ENCODE measurements at regions not wholly inside any gene's neighbourhood (a gene's known extent, or its start where the extent isn't known, plus 50 kb on each side); places are given as distances from the start of the nearest gene placed in this dataset.

DNA sequence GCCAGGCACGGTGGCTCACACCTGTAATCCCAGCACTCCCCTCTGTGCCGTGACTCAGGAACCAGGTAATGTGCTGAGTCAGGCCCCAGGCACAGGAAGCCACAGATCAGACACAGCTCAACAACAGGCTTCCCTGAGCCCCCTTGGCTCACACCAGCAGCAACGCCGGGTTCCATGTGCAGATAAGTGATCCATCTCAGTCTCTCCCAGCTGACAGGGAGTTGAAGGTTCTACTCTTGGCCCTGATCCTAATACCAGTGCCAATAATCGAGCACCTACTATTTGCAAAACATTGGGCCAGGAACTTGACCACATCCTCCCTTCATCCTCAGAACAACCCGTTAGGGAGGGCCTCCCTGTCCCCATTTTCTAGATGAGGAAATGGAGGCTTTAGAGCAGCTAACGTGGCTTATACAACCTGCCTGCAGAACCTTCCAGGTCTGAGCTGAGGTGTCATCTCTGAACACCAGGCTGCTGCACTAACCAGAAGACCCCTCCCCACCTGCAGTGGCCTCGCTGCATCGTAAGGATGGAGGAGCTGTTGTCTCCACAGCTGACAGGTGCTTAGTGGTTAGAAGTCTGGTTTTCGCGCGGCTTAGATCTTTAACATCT, 64.8 kb upstream of the AMZ2 start:
- Histone ChIP-seq H3K4me2 (no peak overlapping the region), H3K79me2 (ENCODE audit: insufficient read depth) (no peaks in the 10 kb centered on the region), H3K4me3 (ENCODE audit: low read depth in 2 of 2, low read length in 1 of 2) (no peak overlapping the region), H3K9me3 (no peaks in the 10 kb centered on the region), H3K9me2 (no peaks in the 10 kb centered on the region), H3K36me3 (replicated peaks in 1 of 2; ENCODE audit: control insufficient read depth in 1 of 2, insufficient read depth in 2 of 2, low read length in 1 of 2) (no peaks in the 10 kb centered on the region), H2AFZ (ENCODE audit: low read depth) (no peak overlapping the region), H3K27me3 (ENCODE audit: insufficient read depth) (no peaks in the 10 kb centered on the region), H3K4me1 (ENCODE audit: control insufficient read depth in 1 of 2, insufficient read depth in 2 of 2, low read depth in 1 of 2, low read length in 1 of 2) (no peaks in the 10 kb centered on the region), H4K20me1 (ENCODE audit: insufficient read depth) (no peaks in the 10 kb centered on the region), H3K27ac (ENCODE audit: low read depth in 2 of 2, low read length in 1 of 2) (no peak overlapping the region), H3F3A (replicated peaks; ENCODE audit: insufficient read depth) (no peaks in the 10 kb centered on the region), H3K9ac (no peak overlapping the region)
- ChIA-PET POLR2A (interaction anchor here (1.2 kb wide), 1 partner anchor 14 kb away, joined by 3 read pairs; no protein-coding TSS in a partner anchor), CTCF (interaction anchor here (1.4 to 10.2 kb wide), 4 partner anchors 11 to 283 kb away, joined by 3 to 113 read pairs (median 32); no protein-coding TSS in a partner anchor)
- WGBS (ENCODE audit: low lambda C conversion rate), result 81% methylated on average over 12 of the region's 12 CpGs
- TF ChIP-seq GABPA (IDR thresholded peaks at IDR 0.05; ENCODE audit: low read depth) (no peak), YY1 (IDR thresholded peaks at IDR 0.05; ENCODE audit: low read depth) (no peak), PBX3 (IDR thresholded peaks at IDR 0.05) (no peak)
- no peak for DNase-seq

- ChIA-PET CTCF (interaction anchor here (1.4 to 10.2 kb wide), 5 partner anchors 12 to 282 kb away, joined by 3 to 113 read pairs (median 10); no protein-coding TSS in a partner anchor), POLR2A (no interaction called here)
- Histone ChIP-seq H3K9me3 (no peaks in the 10 kb centered on the region), H3K4me3 (ENCODE audit: low read depth in 2 of 2, low read length in 1 of 2) (no peak overlapping the region), H3K4me1 (ENCODE audit: control insufficient read depth in 1 of 2, insufficient read depth in 2 of 2, low read depth in 1 of 2, low read length in 1 of 2) (no peaks in the 10 kb centered on the region), H3K27me3 (ENCODE audit: insufficient read depth) (no peaks in the 10 kb centered on the region), H3K27ac (ENCODE audit: low read depth in 2 of 2, low read length in 1 of 2) (no peak overlapping the region), H3K9me2 (no peaks in the 10 kb centered on the region), H3K36me3 (replicated peaks in 1 of 2; ENCODE audit: control insufficient read depth in 1 of 2, insufficient read depth in 2 of 2, low read length in 1 of 2) (no peaks in the 10 kb centered on the region), H2AFZ (ENCODE audit: low read depth) (no peak overlapping the region), H3F3A (replicated peaks; ENCODE audit: insufficient read depth) (no peaks in the 10 kb centered on the region), H3K9ac (no peak overlapping the region), H4K20me1 (ENCODE audit: insufficient read depth) (no peaks in the 10 kb centered on the region), H3K4me2 (no peak overlapping the region), H3K79me2 (ENCODE audit: insufficient read depth) (no peaks in the 10 kb centered on the region)
- 83% methylated on average over 9 of the region's 10 CpGs for WGBS (ENCODE audit: low lambda C conversion rate)
- DNase-seq, result no peak
- TF ChIP-seq MXI1 (IDR thresholded peaks at IDR 0.05; ENCODE audit: low read depth, low read length), result no peak
- TF ChIP-seq POLR2AphosphoS5 (IDR thresholded peaks at IDR 0.05; ENCODE audit: low read depth, low read length), result no peak
- TF ChIP-seq, protein P1, sequence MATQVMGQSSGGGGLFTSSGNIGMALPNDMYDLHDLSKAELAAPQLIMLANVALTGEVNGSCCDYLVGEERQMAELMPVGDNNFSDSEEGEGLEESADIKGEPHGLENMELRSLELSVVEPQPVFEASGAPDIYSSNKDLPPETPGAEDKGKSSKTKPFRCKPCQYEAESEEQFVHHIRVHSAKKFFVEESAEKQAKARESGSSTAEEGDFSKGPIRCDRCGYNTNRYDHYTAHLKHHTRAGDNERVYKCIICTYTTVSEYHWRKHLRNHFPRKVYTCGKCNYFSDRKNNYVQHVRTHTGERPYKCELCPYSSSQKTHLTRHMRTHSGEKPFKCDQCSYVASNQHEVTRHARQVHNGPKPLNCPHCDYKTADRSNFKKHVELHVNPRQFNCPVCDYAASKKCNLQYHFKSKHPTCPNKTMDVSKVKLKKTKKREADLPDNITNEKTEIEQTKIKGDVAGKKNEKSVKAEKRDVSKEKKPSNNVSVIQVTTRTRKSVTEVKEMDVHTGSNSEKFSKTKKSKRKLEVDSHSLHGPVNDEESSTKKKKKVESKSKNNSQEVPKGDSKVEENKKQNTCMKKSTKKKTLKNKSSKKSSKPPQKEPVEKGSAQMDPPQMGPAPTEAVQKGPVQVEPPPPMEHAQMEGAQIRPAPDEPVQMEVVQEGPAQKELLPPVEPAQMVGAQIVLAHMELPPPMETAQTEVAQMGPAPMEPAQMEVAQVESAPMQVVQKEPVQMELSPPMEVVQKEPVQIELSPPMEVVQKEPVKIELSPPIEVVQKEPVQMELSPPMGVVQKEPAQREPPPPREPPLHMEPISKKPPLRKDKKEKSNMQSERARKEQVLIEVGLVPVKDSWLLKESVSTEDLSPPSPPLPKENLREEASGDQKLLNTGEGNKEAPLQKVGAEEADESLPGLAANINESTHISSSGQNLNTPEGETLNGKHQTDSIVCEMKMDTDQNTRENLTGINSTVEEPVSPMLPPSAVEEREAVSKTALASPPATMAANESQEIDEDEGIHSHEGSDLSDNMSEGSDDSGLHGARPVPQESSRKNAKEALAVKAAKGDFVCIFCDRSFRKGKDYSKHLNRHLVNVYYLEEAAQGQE (IDR thresholded peaks at IDR 0.05; ENCODE audit: low read depth, low read length), result no peak
- TF ChIP-seq NFIC (IDR thresholded peaks at IDR 0.05; ENCODE audit: borderline replicate concordance), result no peak
- no peak for TF ChIP-seq CHD2 (IDR thresholded peaks at IDR 0.05; ENCODE audit: low read length, partially characterized antibody)
- no peak for TF ChIP-seq GABPA (IDR thresholded peaks at IDR 0.05; ENCODE audit: low read depth)
- TF ChIP-seq GATA2 (CRISPR knock-in tag; IDR thresholded peaks at IDR 0.05), result no peak
- TF ChIP-seq, protein P2, sequence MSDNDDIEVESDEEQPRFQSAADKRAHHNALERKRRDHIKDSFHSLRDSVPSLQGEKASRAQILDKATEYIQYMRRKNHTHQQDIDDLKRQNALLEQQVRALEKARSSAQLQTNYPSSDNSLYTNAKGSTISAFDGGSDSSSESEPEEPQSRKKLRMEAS (IDR thresholded peaks at IDR 0.05; ENCODE audit: low read depth), result no peak
- TF ChIP-seq IRF3 (IDR thresholded peaks at IDR 0.05; ENCODE audit: low read depth, low read length), result no peak
- TF ChIP-seq PBX3 (IDR thresholded peaks at IDR 0.05), result no peak
- no peak for TF ChIP-seq MEF2A (IDR thresholded peaks at IDR 0.05; ENCODE audit: borderline replicate concordance, low read depth)
- TF ChIP-seq USF1 (IDR thresholded peaks at IDR 0.05; ENCODE audit: borderline replicate concordance, low read depth), result no peak
- no peak for TF ChIP-seq NRF1 (IDR thresholded peaks at IDR 0.05; ENCODE audit: low read depth, low read length)
- TF ChIP-seq RFX5 (IDR thresholded peaks at IDR 0.05; ENCODE audit: low read length), result no peak
- TF ChIP-seq EP300 (IDR thresholded peaks at IDR 0.05; ENCODE audit: borderline replicate concordance in 1 of 2, low read depth in 1 of 2, low read length in 1 of 2), result no peak
- TF ChIP-seq RAD21 (IDR thresholded peaks at IDR 0.05; ENCODE audit: low read length), result no peak
Measured at GRCh38 chr17:68184141-68184571, 63.7 kb upstream of the AMZ2 start.

All from SK-N-SH (cell line).